Nephron progenitor cell (in vitro differentiated cells): ENCODE measurements at regions not wholly inside any gene's neighbourhood (a gene's known extent, or its start where the extent isn't known, plus 50 kb on each side); places are given as distances from the start of the nearest gene placed in this dataset.
"Not testable (repeated sequence)": the region's sequence is repeated elsewhere in the genome, so short reads cannot be mapped to it uniquely, and the experiment has no call there.

Experiments used
- DNase-seq: peaks from one replicate; pipeline ENCODE4 v3.0.0; 2021
- H3K27ac Mint-ChIP-seq: 2 replicates; pipeline ENCODE4 v1.8.0; 2021; ENCODE audit warnings: mild to moderate bottlenecking, moderate library complexity, mixed read lengths
- H3K27me3 Mint-ChIP-seq: 2 replicates; pipeline ENCODE4 v1.8.0; 2021; ENCODE audit warnings: mild to moderate bottlenecking, low read depth, mixed read lengths; ENCODE audit not compliant: poor library complexity
- H3K36me3 Mint-ChIP-seq: 2 replicates; pipeline ENCODE4 v1.8.0; 2021; ENCODE audit warnings: low read depth, mixed read lengths
- H3K4me1 Mint-ChIP-seq: 2 replicates; pipeline ENCODE4 v1.8.0; 2021; ENCODE audit warnings: mixed read lengths
- H3K4me3 Mint-ChIP-seq: 2 replicates; pipeline ENCODE4 v1.8.0; 2021; ENCODE audit warnings: mild to moderate bottlenecking, moderate library complexity, mixed read lengths
- H3K9me3 Mint-ChIP-seq: 2 replicates; pipeline ENCODE4 v1.8.0; 2021; ENCODE audit warnings: mild to moderate bottlenecking, moderate library complexity, mixed read lengths
- CTCF ChIP-seq: fragments of 200-600 bp; sonication (generic); IDR thresholded peaks from 2 replicates; pipeline ENCODE4 v1.5.0; 2021; ENCODE audit warnings: antibody characterized with exemption

GRCh38 chrX:52261125-52261462, 76.4 kb downstream of the MAGED4 start:
- TF ChIP-seq CTCF, result no peak
- Mint-ChIP-seq H3K4me3 (peak overlapping the region; percentile 96), H3K4me1 (peaks cover 30% of the 10 kb centered on the region), H3K9me3 (peaks cover 5% of the 10 kb centered on the region), H3K36me3 (no peaks in the 10 kb centered on the region), H3K27ac (no peak overlapping the region), H3K27me3 (peaks cover 9% of the 10 kb centered on the region)
- no peak for DNase-seq

- no peaks in the 10 kb centered on the region for H3K36me3 Mint-ChIP-seq
- peak; percentile 83 for DNase-seq
- H3K27ac Mint-ChIP-seq, result peak overlapping the region; percentile 100
- peaks cover 9% of the 10 kb centered on the region for H3K27me3 Mint-ChIP-seq
- H3K4me3 Mint-ChIP-seq, result peak overlapping the region; percentile 96
- TF ChIP-seq CTCF, result peak; percentile 83
- peaks cover 30% of the 10 kb centered on the region for H3K4me1 Mint-ChIP-seq
- peaks cover 5% of the 10 kb centered on the region for H3K9me3 Mint-ChIP-seq
These were observed 76.9 kb downstream of the MAGED4 start for GRCh38 chrX:52261463-52262194.

- DNase-seq, result no peak
- H3K4me3 Mint-ChIP-seq, result peak overlapping the region; percentile 96
These were observed 77.5 kb downstream of the MAGED4 start for GRCh38 chrX:52262195-52262546.

GRCh38 chrX:52263417-52263816, 78.7 kb downstream of the MAGED4 start:
- peaks cover 5% of the 10 kb centered on the region for H3K27me3 Mint-ChIP-seq
- peak overlapping the region; percentile 30 for H3K4me3 Mint-ChIP-seq
- TF ChIP-seq CTCF, result no peak
- no peak overlapping the region for H3K27ac Mint-ChIP-seq
- no peak for DNase-seq
- no peaks in the 10 kb centered on the region for H3K36me3 Mint-ChIP-seq
- peaks cover 5% of the 10 kb centered on the region for H3K9me3 Mint-ChIP-seq
- peaks cover 30% of the 10 kb centered on the region for H3K4me1 Mint-ChIP-seq

More at GRCh38 chrX:52262195-52262546, 77.5 kb downstream of the MAGED4 start:
- Mint-ChIP-seq H3K4me1 (peaks cover 30% of the 10 kb centered on the region), H3K27ac (peak overlapping the region; percentile 89), H3K27me3 (peaks cover 9% of the 10 kb centered on the region), H3K36me3 (no peaks in the 10 kb centered on the region), H3K9me3 (peaks cover 5% of the 10 kb centered on the region)
- no peak for TF ChIP-seq CTCF

- H3K27ac Mint-ChIP-seq, result no peak overlapping the region
- peaks cover 15% of the 10 kb centered on the region for H3K9me3 Mint-ChIP-seq
- no peak overlapping the region for H3K4me3 Mint-ChIP-seq
- no peak for DNase-seq
- H3K27me3 Mint-ChIP-seq, result peaks cover 4% of the 10 kb centered on the region
- no peaks in the 10 kb centered on the region for H3K36me3 Mint-ChIP-seq
- H3K4me1 Mint-ChIP-seq, result peaks cover 37% of the 10 kb centered on the region
- TF ChIP-seq CTCF, result no peak
These were observed 81.0 kb downstream of the MAGED4 start for GRCh38 chrX:52265713-52266112.

GRCh38 chrX:52268502-52268901, 83.8 kb downstream of the MAGED4 start:
- not testable (repeated sequence) for H3K4me3 Mint-ChIP-seq, H3K27me3 Mint-ChIP-seq, H3K36me3 Mint-ChIP-seq, H3K27ac Mint-ChIP-seq, DNase-seq
- H3K4me1 Mint-ChIP-seq, result peaks cover 15% of the 10 kb centered on the region
- H3K9me3 Mint-ChIP-seq, result peaks cover 15% of the 10 kb centered on the region
